ENCODE measurements at regions not wholly inside any gene's neighbourhood (a gene's known extent, or its start where the extent isn't known, plus 50 kb on each side); places are given as distances from the start of the nearest gene placed in this dataset.

GRCh38 chr7:25659841-25660240 lies 431.6 kb upstream of the NPVF start:
- DNase-seq = no peak
- intact Hi-C loops (cut with DNase I; ENCODE audit: low total_unique reads) = no loop called here
- Histone ChIP-seq H3K27me3 (no peaks in the 10 kb centered on the region), H3K36me3 (ENCODE audit: low read depth, missing control alignments) (no peaks in the 10 kb centered on the region), H3K4me3 (no peak overlapping the region), H3K27ac (peak overlapping the region; percentile 60 to 87), H3K9me3 (no peaks in the 10 kb centered on the region), H3K4me1 (peaks cover 18% of the 10 kb centered on the region)
- 39 to 50% methylated on average over 6 of the region's 6 CpGs for WGBS, 2 donors
- TF ChIP-seq, protein P1, sequence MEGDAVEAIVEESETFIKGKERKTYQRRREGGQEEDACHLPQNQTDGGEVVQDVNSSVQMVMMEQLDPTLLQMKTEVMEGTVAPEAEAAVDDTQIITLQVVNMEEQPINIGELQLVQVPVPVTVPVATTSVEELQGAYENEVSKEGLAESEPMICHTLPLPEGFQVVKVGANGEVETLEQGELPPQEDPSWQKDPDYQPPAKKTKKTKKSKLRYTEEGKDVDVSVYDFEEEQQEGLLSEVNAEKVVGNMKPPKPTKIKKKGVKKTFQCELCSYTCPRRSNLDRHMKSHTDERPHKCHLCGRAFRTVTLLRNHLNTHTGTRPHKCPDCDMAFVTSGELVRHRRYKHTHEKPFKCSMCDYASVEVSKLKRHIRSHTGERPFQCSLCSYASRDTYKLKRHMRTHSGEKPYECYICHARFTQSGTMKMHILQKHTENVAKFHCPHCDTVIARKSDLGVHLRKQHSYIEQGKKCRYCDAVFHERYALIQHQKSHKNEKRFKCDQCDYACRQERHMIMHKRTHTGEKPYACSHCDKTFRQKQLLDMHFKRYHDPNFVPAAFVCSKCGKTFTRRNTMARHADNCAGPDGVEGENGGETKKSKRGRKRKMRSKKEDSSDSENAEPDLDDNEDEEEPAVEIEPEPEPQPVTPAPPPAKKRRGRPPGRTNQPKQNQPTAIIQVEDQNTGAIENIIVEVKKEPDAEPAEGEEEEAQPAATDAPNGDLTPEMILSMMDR (IDR thresholded peaks at IDR 0.05) = no peak
- TF ChIP-seq POLR2A (IDR thresholded peaks at IDR 0.05) = no peak

DNA sequence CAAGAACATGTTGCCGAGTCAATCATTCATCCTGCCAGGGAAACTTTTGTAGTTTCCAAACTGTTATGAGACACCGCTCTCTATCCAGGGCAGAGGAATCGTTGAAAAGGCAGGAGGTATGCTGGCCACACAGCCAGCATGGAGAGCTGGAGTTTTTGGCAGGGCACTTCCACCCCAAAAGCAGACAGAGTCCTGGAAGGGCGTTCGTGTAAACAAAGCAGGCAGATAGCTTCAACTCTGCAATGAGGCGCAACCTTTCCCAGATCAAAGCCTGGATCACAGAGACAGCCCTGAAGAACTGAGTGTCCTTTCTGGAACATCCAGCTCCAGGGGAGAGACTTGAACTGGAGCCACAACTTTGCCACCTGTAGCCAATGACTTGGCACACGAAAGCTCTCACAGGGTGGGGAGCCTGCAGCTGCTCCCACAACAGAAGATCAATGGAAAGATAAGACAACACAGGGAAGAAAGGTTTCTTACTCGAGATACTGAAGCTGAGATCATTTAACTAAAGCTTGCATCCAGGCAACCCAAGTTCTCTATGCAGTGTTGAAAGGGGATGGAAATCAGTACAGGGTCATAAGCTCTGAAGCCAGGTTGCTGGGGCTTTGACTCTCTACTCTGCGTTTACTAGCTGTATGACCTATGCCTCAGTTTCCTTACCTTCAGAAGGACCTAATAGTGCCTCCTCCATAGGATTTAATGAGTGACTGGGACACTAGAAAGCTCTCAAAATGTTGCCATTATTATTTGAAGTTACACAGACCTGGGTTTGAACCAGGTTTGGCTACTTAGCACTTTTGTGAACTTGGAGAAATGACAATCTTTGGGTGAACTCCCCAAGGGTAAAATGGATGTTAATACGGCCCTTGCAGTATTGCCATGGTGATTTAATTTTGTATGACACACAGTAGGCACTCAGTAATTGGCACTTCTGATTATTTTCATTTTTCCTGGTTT lies 434.8 kb upstream of the NPVF start:
- intact Hi-C loops (cut with DNase I; ENCODE audit: low total_unique reads) = no loop called here
- H3K4me1 ChIP-seq = peaks cover 24% of the 10 kb centered on the region
- H3K36me3 ChIP-seq (ENCODE audit: low read depth, missing control alignments) = no peaks in the 10 kb centered on the region
- no peak for TF ChIP-seq POLR2A (IDR thresholded peaks at IDR 0.05)
- TF ChIP-seq, protein P1 (IDR thresholded peaks at IDR 0.05) = no peak
- H3K27me3 ChIP-seq = no peaks in the 10 kb centered on the region
- H3K27ac ChIP-seq = peak overlapping the region; percentile 73 to 87
- 41 to 48% methylated on average over 10 of the region's 10 CpGs for WGBS, 2 donors
- peak; percentile 52 for DNase-seq
- no peaks in the 10 kb centered on the region for H3K9me3 ChIP-seq
- no peak overlapping the region for H3K4me3 ChIP-seq

- no peak overlapping the region for H3K4me3 ChIP-seq
Measured at GRCh38 chr7:25663877-25664276, 435.6 kb upstream of the NPVF start.

DNA sequence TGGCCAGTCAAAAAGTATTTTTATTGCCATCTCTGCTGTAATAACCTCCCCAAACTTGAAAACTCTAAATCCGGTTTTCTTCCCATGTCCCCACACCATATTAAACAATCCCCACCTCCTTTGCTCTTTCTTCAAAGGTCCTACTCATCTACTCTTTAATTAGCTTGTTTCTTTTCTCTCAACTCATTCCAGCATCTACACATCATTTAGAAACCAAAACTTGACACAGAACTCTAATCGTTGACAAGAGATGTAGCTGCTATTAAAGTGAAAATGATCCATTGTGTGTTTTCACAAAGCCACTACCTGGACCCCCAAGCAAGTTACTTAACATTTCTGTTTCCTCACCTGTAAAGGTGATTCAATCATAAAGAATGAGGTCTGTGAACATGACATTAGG lies 436.3 kb upstream of the NPVF start:
- 68 to 70% methylated on average over 2 of the region's 2 CpGs for WGBS, 2 donors
- H3K4me3 ChIP-seq = no peak overlapping the region
- H3K27ac ChIP-seq = peak overlapping the region in 1 of 2 donors; percentile 87
- DNase-seq = no peak
- intact Hi-C loops (cut with DNase I; ENCODE audit: low total_unique reads) = no loop called here
- no peaks in the 10 kb centered on the region for H3K36me3 ChIP-seq (ENCODE audit: low read depth, missing control alignments)
- H3K4me1 ChIP-seq = peaks cover 24% of the 10 kb centered on the region
- TF ChIP-seq, protein P1 (IDR thresholded peaks at IDR 0.05) = no peak
- no peak for TF ChIP-seq POLR2A (IDR thresholded peaks at IDR 0.05)
- H3K27me3 ChIP-seq = no peaks in the 10 kb centered on the region
- no peaks in the 10 kb centered on the region for H3K9me3 ChIP-seq

More at GRCh38 chr7:25663877-25664276, 435.6 kb upstream of the NPVF start:
- Histone ChIP-seq H3K36me3 (ENCODE audit: low read depth, missing control alignments) (no peaks in the 10 kb centered on the region), H3K27me3 (no peaks in the 10 kb centered on the region), H3K4me1 (peaks cover 24% of the 10 kb centered on the region), H3K9me3 (no peaks in the 10 kb centered on the region), H3K27ac (peak overlapping the region; percentile 73 to 87)
- DNase-seq = no peak
- WGBS, 2 donors = 34 to 51% methylated on average over 4 of the region's 4 CpGs
- no peak for TF ChIP-seq POLR2A (IDR thresholded peaks at IDR 0.05)
- TF ChIP-seq, protein P1 (IDR thresholded peaks at IDR 0.05) = no peak
- intact Hi-C loops (cut with DNase I; ENCODE audit: low total_unique reads) = no loop called here

Measured in testis (tissue), 2 donors.